HCT116 (cell line): ENCODE measurements at regions not wholly inside any gene's neighbourhood (a gene's known extent, or its start where the extent isn't known, plus 50 kb on each side); places are given as distances from the start of the nearest gene placed in this dataset.

ENCODE experiments used
- CEBPB ChIP-seq: IDR thresholded peaks from 2 replicates; pipeline ENCODE4 v1.6.1; 2012; ENCODE audit warnings: low read depth
- CTCF ChIP-seq, 3 experiments: fragments of 200-600 bp in 1 of 3; sonication (generic) in 1 of 3; IDR thresholded peaks in 2 of 3; conservative IDR thresholded peaks in 1 of 3; 2 replicates each; pipeline ENCODE4 v1.5.1; 2012 to 2017; ENCODE audit warnings: low read depth in 2 of 3, low read length in 2 of 3, antibody characterized with exemption in 1 of 3, borderline replicate concordance in 1 of 3, control low read depth in 1 of 3, mild to moderate bottlenecking in 1 of 3, mixed read lengths in 1 of 3, mixed run types in 1 of 3, moderate library complexity in 1 of 3; ENCODE audit not compliant: insufficient read depth in 1 of 3
- EZH2 ChIP-seq: fragments of 200-600 bp; sonication (generic); IDR thresholded peaks from 2 replicates; pipeline ENCODE4 v1.6.1; 2017; ENCODE audit warnings: antibody characterized with exemption, mixed run types
- EZH2phosphoT487 ChIP-seq: fragments of 200-600 bp; IDR thresholded peaks from 2 replicates; pipeline ENCODE4 v1.6.1; 2018; ENCODE audit warnings: antibody characterized with exemption, borderline replicate concordance
- JUND ChIP-seq: IDR thresholded peaks from 2 replicates; pipeline ENCODE4 v1.6.1; 2012
- MAX ChIP-seq: IDR thresholded peaks from 2 replicates; pipeline ENCODE4 v1.6.1; 2012
- POLR2AphosphoS5 ChIP-seq: IDR thresholded peaks from 2 replicates; pipeline ENCODE4 v1.6.1; 2011; ENCODE audit warnings: mild to moderate bottlenecking, low read depth, low read length, moderate library complexity
- RAD21 ChIP-seq: IDR thresholded peaks from 2 replicates; pipeline ENCODE4 v1.6.1; 2012; ENCODE audit warnings: low read depth, mild to moderate bottlenecking
- TF ChIP-seq, protein P1 (sequence below): IDR thresholded peaks from 2 replicates; pipeline ENCODE4 v1.6.1; 2012; ENCODE audit warnings: low read depth

- TF ChIP-seq CTCF (IDR thresholded peaks at IDR 0.05 in 2 of 3, conservative IDR thresholded peaks at IDR 0.05 in 1 of 3; ENCODE audit: borderline replicate concordance in 1 of 3, insufficient read depth in 1 of 3, low read depth in 2 of 3, low read length in 2 of 3), result no peak
- TF ChIP-seq CEBPB, result no peak
- TF ChIP-seq EZH2, result no peak
- no peak for TF ChIP-seq EZH2phosphoT487
- TF ChIP-seq JUND, result no peak
- TF ChIP-seq MAX, result no peak
- no peak for TF ChIP-seq RAD21
- TF ChIP-seq, protein P1, sequence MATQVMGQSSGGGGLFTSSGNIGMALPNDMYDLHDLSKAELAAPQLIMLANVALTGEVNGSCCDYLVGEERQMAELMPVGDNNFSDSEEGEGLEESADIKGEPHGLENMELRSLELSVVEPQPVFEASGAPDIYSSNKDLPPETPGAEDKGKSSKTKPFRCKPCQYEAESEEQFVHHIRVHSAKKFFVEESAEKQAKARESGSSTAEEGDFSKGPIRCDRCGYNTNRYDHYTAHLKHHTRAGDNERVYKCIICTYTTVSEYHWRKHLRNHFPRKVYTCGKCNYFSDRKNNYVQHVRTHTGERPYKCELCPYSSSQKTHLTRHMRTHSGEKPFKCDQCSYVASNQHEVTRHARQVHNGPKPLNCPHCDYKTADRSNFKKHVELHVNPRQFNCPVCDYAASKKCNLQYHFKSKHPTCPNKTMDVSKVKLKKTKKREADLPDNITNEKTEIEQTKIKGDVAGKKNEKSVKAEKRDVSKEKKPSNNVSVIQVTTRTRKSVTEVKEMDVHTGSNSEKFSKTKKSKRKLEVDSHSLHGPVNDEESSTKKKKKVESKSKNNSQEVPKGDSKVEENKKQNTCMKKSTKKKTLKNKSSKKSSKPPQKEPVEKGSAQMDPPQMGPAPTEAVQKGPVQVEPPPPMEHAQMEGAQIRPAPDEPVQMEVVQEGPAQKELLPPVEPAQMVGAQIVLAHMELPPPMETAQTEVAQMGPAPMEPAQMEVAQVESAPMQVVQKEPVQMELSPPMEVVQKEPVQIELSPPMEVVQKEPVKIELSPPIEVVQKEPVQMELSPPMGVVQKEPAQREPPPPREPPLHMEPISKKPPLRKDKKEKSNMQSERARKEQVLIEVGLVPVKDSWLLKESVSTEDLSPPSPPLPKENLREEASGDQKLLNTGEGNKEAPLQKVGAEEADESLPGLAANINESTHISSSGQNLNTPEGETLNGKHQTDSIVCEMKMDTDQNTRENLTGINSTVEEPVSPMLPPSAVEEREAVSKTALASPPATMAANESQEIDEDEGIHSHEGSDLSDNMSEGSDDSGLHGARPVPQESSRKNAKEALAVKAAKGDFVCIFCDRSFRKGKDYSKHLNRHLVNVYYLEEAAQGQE, result no peak
- TF ChIP-seq POLR2AphosphoS5, result no peak
Measured at GRCh38 chr10:30737931-30738391, 108.4 kb upstream of the LYZL2 start.
